22Rv1 (cell line): ENCODE measurements at regions not wholly inside any gene's neighbourhood (a gene's known extent, or its start where the extent isn't known, plus 50 kb on each side); places are given as distances from the start of the nearest gene placed in this dataset.

ENCODE experiments used
- ZFX ChIP-seq: fragments of 450-650 bp; IDR thresholded peaks from 2 replicates; pipeline ENCODE4 v1.6.1; 2017; ENCODE audit warnings: antibody characterized with exemption, borderline replicate concordance
- TF ChIP-seq, protein P1 (sequence below): fragments of 450-650 bp; IDR thresholded peaks from 2 replicates; pipeline ENCODE4 v1.5.1; 2017; ENCODE audit warnings: mild to moderate bottlenecking

DNA sequence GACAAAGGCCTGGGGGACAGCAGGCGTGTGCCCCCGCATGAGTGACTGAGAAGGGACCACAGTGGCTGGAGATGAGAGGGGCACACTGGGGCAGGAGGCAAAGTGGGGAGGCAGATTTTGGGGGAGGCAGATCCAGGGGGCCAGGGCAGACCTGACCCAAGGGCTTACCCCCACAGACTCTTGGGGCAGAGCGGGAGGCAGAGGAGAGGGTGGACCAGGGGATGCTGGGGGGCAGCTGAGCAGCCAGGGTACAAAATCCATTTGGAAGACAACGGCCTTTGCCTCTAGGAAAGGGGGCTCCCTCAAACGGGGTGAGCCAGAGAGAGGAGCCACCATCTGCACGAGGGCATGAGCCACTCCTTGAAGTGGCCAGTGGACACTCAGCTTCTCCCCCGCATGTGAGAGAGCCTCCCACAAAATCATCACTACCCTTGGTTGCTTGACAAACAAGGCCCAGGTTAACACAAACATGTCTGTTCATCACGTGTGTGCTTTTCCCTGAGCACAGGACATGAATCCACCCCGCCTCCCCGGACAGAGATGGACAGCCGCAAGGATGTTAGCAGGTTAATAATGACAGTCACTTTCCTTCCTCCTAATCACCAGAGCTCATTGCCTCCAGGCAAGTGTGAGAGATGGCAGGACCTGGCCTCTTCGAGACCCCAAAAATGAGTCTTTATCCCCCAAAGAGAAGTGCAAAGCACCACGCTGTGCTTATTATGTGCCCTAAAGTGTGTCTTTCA lies 72.0 kb upstream of the RAB6C start:
- TF ChIP-seq, protein P1, sequence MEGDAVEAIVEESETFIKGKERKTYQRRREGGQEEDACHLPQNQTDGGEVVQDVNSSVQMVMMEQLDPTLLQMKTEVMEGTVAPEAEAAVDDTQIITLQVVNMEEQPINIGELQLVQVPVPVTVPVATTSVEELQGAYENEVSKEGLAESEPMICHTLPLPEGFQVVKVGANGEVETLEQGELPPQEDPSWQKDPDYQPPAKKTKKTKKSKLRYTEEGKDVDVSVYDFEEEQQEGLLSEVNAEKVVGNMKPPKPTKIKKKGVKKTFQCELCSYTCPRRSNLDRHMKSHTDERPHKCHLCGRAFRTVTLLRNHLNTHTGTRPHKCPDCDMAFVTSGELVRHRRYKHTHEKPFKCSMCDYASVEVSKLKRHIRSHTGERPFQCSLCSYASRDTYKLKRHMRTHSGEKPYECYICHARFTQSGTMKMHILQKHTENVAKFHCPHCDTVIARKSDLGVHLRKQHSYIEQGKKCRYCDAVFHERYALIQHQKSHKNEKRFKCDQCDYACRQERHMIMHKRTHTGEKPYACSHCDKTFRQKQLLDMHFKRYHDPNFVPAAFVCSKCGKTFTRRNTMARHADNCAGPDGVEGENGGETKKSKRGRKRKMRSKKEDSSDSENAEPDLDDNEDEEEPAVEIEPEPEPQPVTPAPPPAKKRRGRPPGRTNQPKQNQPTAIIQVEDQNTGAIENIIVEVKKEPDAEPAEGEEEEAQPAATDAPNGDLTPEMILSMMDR, result no peak
- TF ChIP-seq ZFX, result no peak
